NCI-H146 treated with DMSO at 0.1 percent for 48 hours (cell line): ENCODE measurements at regions not wholly inside any gene's neighbourhood (a gene's known extent, or its start where the extent isn't known, plus 50 kb on each side); places are given as distances from the start of the nearest gene placed in this dataset.
"Not testable (repeated sequence)": the region's sequence is repeated elsewhere in the genome, so short reads cannot be mapped to it uniquely, and the experiment has no call there.

ENCODE experiments used
- DNase-seq: peaks from one replicate; lab custom pipeline; 2025; ENCODE audit not compliant: unreplicated experiment; lab: John Stamatoyannopoulos, UW

- no peak for DNase-seq
These were observed 77.9 kb upstream of the TOP3B start for GRCh38 chr22:22060200-22061084.

- no peak for DNase-seq
These were observed 76.9 kb upstream of the TOP3B start for GRCh38 chr22:22059291-22060002.

DNA sequence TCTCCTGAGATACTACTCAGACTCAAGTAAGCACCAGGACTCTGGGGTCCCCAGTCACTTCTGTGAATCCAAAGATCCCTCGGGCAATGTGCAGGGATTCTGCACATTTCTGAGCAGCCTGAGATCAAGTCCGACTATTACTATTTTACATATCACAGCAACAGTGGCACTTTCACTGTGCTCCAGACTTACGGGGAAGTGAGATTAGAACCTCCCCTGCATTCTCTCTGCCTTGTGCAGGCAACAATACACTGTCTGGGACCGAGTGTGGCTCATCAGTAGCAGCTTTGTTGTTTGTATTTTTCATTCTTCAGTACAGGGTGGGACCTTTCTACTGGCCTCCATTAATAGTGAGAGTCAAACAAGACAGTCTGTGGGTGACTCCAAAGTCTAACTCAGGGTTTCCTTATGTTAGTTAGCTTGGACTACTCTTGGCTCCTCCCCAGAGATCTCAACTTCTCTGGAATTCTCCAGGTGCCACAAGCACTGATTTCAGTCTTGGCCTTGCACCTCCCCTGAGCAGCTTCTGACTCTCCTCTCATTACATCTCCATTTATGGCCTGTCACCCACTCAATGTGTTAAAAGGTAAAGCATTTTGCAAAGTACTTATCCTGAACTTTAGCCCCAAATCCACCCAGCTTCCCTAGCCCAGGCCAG lies 76.2 kb upstream of the TOP3B start:
- no peak for DNase-seq

- DNase-seq, result no peak
These were observed 75.2 kb upstream of the TOP3B start for GRCh38 chr22:22057617-22058378.

- not testable (repeated sequence) for DNase-seq
These were observed 74.4 kb upstream of the TOP3B start for GRCh38 chr22:22056809-22057594.

GRCh38 chr22:22052548-22053139 lies 70.1 kb upstream of the TOP3B start:
- DNase-seq, result not testable (repeated sequence)

DNA sequence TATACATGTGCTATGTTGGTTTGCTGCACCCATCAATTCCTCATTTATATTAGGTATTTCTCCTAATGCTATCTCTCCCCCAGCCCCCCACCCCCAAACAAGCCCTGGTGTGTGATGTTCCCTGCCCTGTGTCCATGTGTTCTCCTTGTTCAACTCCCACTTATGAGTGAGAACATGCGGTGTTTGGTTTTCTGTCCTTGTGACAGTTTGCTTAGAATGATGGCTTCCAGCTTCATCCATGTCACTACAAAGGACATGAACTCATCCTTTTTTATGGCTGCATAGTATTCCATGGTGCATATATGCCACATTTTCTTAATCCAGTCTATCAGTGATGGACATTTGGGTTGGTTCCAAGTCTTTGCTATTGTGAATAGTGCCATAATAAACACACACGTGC lies 68.4 kb upstream of the TOP3B start:
- DNase-seq, result not testable (repeated sequence)

- DNase-seq, result no peak
These were observed 67.7 kb upstream of the TOP3B start for GRCh38 chr22:22050141-22050775.

DNA sequence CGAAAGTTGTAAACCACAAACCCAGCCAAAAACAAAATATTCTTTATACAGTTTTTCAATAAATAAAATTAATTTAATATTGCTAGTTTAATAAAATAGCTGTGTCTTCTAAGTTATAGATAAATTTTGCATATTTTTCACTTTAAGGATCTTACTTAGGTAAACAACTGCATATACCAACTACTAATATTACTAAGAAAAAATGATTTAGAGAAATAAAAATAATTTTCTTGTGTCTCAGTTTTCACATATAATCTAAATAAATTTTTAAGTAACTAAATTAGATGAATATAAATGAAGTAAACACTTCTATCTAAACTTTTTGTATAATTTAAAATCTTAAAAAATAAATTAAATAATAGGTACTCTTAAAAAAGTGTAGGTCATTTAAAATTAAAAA lies 67.1 kb upstream of the TOP3B start:
- no peak for DNase-seq

DNA sequence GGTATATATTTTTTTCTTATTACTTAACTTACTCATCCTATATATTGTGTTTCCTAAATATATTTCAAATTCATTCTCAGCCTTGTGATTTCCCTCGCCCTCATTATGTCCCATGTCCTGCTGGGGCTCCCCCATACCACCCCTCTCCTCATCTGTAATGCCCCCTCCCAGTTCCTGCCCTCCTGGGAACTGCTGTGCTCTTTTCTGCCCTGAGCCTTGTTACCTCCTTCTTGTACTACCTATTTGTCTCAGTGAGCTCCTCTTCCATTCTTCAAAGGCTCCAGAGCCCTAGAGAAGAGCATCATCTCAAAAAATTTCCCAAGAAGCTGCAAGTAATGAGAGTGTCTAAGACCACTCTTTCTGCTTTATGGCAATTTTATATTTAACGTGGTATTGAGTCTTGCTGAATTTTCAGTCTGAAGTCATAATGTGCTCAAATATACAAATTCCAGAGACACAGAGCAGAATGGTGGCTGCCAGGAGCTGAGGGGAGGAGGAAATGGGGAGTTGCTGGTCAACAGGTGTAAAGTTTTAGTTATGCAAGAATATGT lies 66.5 kb upstream of the TOP3B start:
- DNase-seq, result no peak

DNA sequence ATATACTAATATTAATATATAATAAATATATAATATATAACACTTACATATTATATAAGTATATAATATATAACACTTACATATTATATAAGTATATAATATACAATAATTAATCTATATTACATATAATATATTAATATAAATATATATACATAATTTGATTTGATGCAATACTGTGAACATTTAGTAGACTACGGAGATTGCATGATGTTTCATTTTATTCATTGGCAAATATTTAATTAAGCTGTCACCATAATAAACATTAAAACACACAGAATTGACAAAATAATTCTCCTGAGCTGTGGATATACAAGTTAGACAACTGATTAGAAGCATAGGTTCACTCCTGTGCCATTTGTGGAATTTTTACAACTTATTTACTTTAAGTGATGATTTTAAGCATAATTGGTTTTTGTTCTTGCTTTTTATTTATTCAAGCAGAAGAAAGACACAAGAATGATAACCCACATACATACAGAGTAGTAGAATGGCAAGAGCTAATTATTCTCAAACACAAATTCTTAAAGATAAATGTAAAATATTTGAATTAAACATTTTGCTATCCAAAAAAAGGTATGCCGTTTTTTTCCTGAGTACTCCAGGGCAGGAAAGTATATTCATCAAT lies 65.8 kb upstream of the TOP3B start:
- no peak for DNase-seq

GRCh38 chr22:22047776-22048175 lies 65.2 kb upstream of the TOP3B start:
- DNase-seq, result no peak

DNA sequence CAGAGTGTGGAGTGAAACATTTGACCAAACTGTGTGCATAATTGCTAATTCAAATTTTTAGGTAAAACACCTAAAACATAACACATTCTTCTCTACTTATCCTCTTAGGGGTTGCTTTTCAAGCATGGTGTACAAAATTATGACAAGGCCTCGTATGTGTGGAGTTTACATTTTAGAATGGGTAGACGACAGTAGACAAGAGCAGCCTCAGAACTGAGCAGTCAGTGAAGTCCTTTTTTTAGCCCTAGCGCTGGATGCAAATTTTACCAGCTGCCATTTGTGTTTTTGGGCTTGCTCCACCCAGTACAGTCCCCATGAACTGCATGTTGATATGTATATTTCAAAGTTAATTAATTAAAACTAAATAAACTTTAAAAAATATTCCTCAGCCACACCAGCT lies 64.7 kb upstream of the TOP3B start:
- no peak for DNase-seq

- no peak for DNase-seq
These were observed 63.8 kb upstream of the TOP3B start for GRCh38 chr22:22046370-22046769.

DNA sequence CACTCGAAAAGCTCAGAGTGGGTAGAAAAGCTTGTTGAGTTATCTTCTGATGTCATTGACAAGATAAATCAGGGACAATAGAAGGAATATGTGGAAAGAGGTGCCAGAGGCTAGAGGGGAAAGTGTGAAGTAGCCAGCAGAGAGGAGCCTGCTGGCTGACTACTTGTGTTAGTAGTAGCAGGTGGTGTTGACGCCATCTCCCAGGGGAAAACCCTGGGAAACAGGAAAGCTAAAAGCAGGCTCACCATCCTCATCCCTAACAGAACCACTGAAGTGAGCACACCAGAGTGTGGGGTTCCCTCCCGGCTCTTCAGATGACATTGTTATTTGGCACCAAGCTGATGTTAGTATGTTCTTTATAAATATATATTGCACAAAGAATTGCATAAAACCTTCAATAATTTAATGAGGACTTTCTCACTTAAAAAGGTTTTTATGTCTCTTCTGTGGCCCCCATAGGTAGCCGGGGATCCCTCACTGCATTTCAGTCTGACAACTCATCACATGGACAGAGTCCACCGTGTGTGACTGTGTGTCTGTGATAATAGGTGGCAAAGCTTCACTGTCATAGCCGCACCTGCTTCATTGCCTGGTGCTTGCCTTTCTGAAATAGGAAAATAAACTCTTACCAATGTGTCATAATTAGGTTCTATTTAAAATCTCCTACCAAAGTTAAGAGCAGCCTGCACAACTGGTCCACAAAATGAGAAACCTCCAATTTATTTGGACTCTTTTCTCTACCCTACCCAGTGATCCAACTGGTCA lies 63.2 kb upstream of the TOP3B start:
- DNase-seq, result no peak

- no peak for DNase-seq
These were observed 61.6 kb upstream of the TOP3B start for GRCh38 chr22:22044153-22044552.

- DNase-seq, result no peak
These were observed 60.9 kb upstream of the TOP3B start for GRCh38 chr22:22043296-22044078.
